ENCODE measurements at regions not wholly inside any gene's neighbourhood (a gene's known extent, or its start where the extent isn't known, plus 50 kb on each side); places are given as distances from the start of the nearest gene placed in this dataset.

DNA sequence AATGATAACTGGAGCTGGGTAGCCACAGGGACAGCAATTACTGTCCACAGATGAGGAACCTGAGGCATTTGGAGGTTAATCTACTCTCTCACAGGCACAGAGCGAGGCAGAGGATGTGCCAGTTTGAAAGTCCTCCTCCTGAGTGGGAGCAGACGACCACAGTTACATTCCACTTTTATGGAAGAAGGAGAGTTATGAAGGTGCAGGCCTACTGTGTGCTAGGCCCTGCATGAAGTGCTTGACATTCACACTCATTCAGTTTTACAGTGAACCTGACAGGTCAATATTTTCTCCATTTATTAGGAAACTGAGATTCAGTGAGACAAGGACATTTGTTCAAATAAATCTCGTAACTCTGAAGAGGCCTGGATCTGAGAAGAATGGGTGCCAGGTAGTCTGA is 142.0 kb downstream of the TDRD15 start:
- Histone ChIP-seq H3K4me2 (ENCODE audit: low read length) (no peak overlapping the region), H3K4me1 (no peaks in the 10 kb centered on the region), H3K9me3 (ENCODE audit: control insufficient read depth, low read length) (no peaks in the 10 kb centered on the region), H3K4me3 (ENCODE audit: low read depth, low read length) (no peak overlapping the region), H2AFZ (no peak overlapping the region), H3K9ac (no peak overlapping the region), H3K27me3 (ENCODE audit: control insufficient read depth, insufficient read depth, low read length) (no peaks in the 10 kb centered on the region), H3K79me2 (no peaks in the 10 kb centered on the region), H3K36me3 (ENCODE audit: control insufficient read depth, insufficient read depth, low read length) (no peaks in the 10 kb centered on the region), H3K27ac (no peak overlapping the region)
- TF ChIP-seq, protein P1, sequence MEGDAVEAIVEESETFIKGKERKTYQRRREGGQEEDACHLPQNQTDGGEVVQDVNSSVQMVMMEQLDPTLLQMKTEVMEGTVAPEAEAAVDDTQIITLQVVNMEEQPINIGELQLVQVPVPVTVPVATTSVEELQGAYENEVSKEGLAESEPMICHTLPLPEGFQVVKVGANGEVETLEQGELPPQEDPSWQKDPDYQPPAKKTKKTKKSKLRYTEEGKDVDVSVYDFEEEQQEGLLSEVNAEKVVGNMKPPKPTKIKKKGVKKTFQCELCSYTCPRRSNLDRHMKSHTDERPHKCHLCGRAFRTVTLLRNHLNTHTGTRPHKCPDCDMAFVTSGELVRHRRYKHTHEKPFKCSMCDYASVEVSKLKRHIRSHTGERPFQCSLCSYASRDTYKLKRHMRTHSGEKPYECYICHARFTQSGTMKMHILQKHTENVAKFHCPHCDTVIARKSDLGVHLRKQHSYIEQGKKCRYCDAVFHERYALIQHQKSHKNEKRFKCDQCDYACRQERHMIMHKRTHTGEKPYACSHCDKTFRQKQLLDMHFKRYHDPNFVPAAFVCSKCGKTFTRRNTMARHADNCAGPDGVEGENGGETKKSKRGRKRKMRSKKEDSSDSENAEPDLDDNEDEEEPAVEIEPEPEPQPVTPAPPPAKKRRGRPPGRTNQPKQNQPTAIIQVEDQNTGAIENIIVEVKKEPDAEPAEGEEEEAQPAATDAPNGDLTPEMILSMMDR (IDR thresholded peaks at IDR 0.05) = no peak

DNA sequence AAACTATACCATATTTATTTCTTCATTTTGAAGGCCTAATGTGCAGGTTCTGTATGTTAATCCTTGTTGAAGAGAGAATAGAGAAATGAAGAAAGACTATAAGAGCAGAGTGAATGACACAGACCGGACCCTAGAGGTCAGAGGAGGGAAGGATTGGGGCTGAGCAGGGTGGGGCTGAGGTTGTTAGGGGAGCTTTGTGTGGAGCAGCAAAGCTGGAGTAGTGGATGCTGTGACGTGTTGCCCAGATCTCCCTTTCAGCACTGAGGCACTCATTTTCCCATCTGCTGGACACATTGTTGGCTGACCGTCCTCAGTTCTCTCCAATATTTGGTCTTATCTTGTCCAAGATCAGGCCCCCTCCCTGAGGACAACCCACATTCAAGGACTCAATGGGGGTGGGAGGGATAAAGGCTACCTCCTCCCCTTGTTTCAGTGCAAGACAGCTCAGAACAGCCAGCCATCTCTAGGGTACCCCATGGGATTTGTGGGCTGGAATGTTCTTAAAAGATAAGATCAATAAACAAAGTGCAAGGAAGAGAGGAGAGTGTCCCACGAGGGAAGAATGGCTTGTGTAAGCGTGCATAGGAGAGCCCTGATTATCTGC is 143.6 kb downstream of the TDRD15 start:
- Histone ChIP-seq H3K4me1 (no peaks in the 10 kb centered on the region), H3K4me3 (ENCODE audit: low read depth, low read length) (no peak overlapping the region), H3K4me2 (ENCODE audit: low read length) (no peak overlapping the region), H3K36me3 (ENCODE audit: control insufficient read depth, insufficient read depth, low read length) (no peaks in the 10 kb centered on the region), H2AFZ (no peak overlapping the region), H3K9me3 (ENCODE audit: control insufficient read depth, low read length) (no peaks in the 10 kb centered on the region), H3K9ac (no peak overlapping the region), H3K27ac (no peak overlapping the region), H3K79me2 (no peaks in the 10 kb centered on the region), H3K27me3 (ENCODE audit: control insufficient read depth, insufficient read depth, low read length) (no peaks in the 10 kb centered on the region)
- TF ChIP-seq, protein P1 (IDR thresholded peaks at IDR 0.05) = no peak

DNA sequence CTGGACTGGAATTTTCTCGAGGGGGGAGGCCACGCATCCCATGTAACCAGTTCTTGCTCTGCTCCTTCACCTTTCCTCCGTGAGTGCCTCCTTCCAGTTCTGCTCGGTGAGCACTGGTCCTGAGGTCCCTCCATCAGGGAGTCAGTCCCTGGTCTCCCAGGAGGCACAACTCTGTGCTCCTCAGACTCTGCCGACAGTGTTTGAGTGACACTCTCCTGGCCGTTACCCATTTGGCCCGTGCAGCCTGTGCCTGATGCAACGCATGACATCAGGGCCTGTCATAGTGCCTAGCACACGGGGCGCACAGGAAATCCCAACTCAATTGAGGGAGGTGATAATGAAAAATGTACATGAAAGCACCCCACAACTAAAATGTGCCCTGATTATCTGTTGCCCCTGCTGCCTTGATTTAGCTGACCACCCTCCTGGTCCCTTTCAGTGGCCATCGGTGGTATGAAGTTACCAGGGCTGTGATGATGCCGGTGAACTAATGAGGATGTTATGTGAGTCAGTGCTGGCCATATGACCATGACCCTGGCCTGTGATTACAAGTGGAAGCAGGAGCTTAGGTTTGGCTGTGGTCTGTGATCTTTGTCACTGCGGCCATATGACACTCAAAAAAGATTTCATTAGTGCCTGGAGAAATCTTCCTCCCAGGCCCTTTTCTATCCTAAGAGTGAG is 144.6 kb downstream of the TDRD15 start:
- no peak overlapping the region for H2AFZ ChIP-seq
- no peaks in the 10 kb centered on the region for H3K36me3 ChIP-seq (ENCODE audit: control insufficient read depth, insufficient read depth, low read length)
- H3K27me3 ChIP-seq (ENCODE audit: control insufficient read depth, insufficient read depth, low read length) = no peaks in the 10 kb centered on the region
- H3K27ac ChIP-seq = no peak overlapping the region
- H3K9ac ChIP-seq = no peak overlapping the region
- no peaks in the 10 kb centered on the region for H3K4me1 ChIP-seq
- no peak overlapping the region for H3K4me2 ChIP-seq (ENCODE audit: low read length)
- no peak overlapping the region for H3K4me3 ChIP-seq (ENCODE audit: low read depth, low read length)
- no peaks in the 10 kb centered on the region for H3K9me3 ChIP-seq (ENCODE audit: control insufficient read depth, low read length)
- TF ChIP-seq, protein P1 (IDR thresholded peaks at IDR 0.05) = no peak
- H3K79me2 ChIP-seq = no peaks in the 10 kb centered on the region

DNA sequence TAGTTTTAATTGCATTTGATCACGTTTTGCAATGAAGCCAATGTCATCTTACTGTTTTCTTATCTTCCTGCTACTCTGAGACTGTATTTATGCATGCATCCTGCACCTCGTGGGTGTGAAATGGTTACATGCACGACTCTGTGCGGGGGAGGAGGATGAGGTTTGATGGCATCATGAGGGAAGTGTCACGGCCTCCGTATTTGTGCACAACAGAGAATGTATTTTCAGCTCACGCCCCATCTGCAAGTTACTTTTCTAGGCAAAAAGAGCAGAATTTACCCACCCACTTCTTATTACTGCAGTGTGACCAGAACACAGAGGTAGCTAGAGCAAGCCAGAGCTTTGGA is 145.1 kb downstream of the TDRD15 start:
- Histone ChIP-seq H3K36me3 (ENCODE audit: control insufficient read depth, insufficient read depth, low read length) (no peaks in the 10 kb centered on the region), H3K79me2 (no peaks in the 10 kb centered on the region), H3K4me1 (no peaks in the 10 kb centered on the region), H3K4me2 (ENCODE audit: low read length) (no peak overlapping the region), H3K9ac (no peak overlapping the region), H3K27ac (no peak overlapping the region), H3K27me3 (ENCODE audit: control insufficient read depth, insufficient read depth, low read length) (no peaks in the 10 kb centered on the region), H3K4me3 (ENCODE audit: low read depth, low read length) (no peak overlapping the region), H3K9me3 (ENCODE audit: control insufficient read depth, low read length) (no peaks in the 10 kb centered on the region), H2AFZ (no peak overlapping the region)
- TF ChIP-seq, protein P1 (IDR thresholded peaks at IDR 0.05) = no peak

DNA sequence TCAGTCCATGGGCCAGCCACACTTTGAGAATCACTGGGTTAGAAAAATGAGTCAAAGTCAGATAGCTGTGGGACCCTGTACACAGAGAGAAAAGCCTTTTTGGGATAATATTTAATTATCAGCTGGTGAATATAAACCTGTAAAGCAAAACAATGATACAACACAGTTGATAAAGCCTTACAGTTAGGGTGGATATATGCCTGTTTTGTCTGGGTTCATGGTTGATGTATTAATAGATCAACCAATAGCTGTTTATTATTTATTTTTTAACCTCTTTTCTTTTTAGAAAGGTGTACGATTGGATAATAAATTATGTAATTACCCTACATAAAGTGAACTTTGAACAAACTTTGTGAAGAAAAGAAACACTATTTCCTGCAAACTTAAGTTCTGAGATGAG is 145.6 kb downstream of the TDRD15 start:
- no peak overlapping the region for H3K4me2 ChIP-seq (ENCODE audit: low read length)
- no peak overlapping the region for H3K9ac ChIP-seq
- H3K4me1 ChIP-seq = no peaks in the 10 kb centered on the region
- H3K9me3 ChIP-seq (ENCODE audit: control insufficient read depth, low read length) = no peaks in the 10 kb centered on the region
- no peaks in the 10 kb centered on the region for H3K36me3 ChIP-seq (ENCODE audit: control insufficient read depth, insufficient read depth, low read length)
- H3K4me3 ChIP-seq (ENCODE audit: low read depth, low read length) = no peak overlapping the region
- H3K27ac ChIP-seq = no peak overlapping the region
- no peak overlapping the region for H2AFZ ChIP-seq
- no peaks in the 10 kb centered on the region for H3K79me2 ChIP-seq
- TF ChIP-seq, protein P1 (IDR thresholded peaks at IDR 0.05) = no peak
- no peaks in the 10 kb centered on the region for H3K27me3 ChIP-seq (ENCODE audit: control insufficient read depth, insufficient read depth, low read length)

Measured in parathyroid adenoma (tissue), 2 donors.